IPS-18a (cell line): ENCODE measurements at regions not wholly inside any gene's neighbourhood (a gene's known extent, or its start where the extent isn't known, plus 50 kb on each side); places are given as distances from the start of the nearest gene placed in this dataset.

ENCODE experiments used
- H3K27ac ChIP-seq: one replicate; pipeline ENCODE4 v1.5.1; 2013; ENCODE audit warnings: low read length
- H3K27me3 ChIP-seq: one replicate; pipeline ENCODE4 v1.6.1; 2013; ENCODE audit warnings: mild to moderate bottlenecking, low read length; ENCODE audit not compliant: control insufficient read depth, insufficient read depth
- H3K36me3 ChIP-seq: one replicate; pipeline ENCODE4 v1.6.1; 2013; ENCODE audit warnings: low read depth, low read length; ENCODE audit not compliant: control insufficient read depth
- H3K4me1 ChIP-seq: one replicate; pipeline ENCODE4 v1.6.1; 2013; ENCODE audit warnings: low read depth, low read length; ENCODE audit not compliant: control insufficient read depth
- H3K4me3 ChIP-seq: one replicate; pipeline ENCODE4 v1.5.1; 2013; ENCODE audit warnings: low read length
- H3K9ac ChIP-seq: one replicate; pipeline ENCODE4 v1.6.1; 2013; ENCODE audit warnings: mild to moderate bottlenecking, low read length, moderate library complexity
- H3K9me3 ChIP-seq: one replicate; pipeline ENCODE4 v1.6.1; 2013; ENCODE audit warnings: low read depth, low read length; ENCODE audit not compliant: control insufficient read depth

DNA sequence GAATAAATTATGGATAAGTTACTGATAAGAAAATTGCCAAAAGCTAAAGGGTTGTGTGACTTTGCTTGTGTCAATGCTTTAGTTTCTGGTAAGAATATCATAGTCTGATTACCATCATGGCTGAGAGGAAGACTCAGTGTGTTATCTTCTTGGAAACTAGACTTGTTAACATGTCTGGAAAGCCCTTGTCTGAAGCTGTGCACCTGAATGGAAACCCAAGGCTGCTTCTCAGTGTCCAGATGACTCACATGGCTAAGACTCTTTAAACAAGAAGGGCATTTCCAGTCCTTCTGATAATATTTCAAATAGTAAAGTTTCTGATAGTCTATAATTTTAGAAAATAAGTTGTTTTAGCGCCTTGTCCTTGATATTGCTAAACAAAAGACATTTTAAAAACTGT is 1092.7 kb downstream of the PLA2G4A start:
- Histone ChIP-seq H3K36me3 (no peaks in the 10 kb centered on the region), H3K9me3 (no peaks in the 10 kb centered on the region), H3K27me3 (no peaks in the 10 kb centered on the region), H3K4me1 (no peaks in the 10 kb centered on the region), H3K4me3 (no peak overlapping the region), H3K27ac (no peak overlapping the region), H3K9ac (no peak overlapping the region)

DNA sequence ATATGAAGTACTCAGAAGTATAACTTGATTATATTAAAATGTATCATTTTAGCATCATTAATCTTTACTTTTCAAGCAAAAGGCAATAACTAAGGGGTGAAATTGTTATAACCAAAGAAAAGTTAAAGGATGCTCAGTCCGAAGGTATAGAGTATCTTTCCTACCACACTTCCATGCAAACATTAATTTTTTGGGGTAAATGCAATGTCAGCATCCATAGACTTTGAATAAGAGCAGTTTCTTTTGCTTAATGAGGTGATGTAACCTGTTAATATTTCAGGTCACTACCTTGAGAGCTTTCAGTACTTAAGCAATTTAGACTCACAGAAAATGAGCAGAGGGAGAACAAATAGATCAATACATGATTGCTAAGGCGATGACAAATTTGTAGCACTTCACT is 1093.5 kb downstream of the PLA2G4A start:
- H3K9ac ChIP-seq = no peak overlapping the region
- H3K27ac ChIP-seq = no peak overlapping the region
- H3K4me1 ChIP-seq = no peaks in the 10 kb centered on the region
- H3K36me3 ChIP-seq = no peaks in the 10 kb centered on the region
- no peak overlapping the region for H3K4me3 ChIP-seq
- H3K9me3 ChIP-seq = no peaks in the 10 kb centered on the region
- no peaks in the 10 kb centered on the region for H3K27me3 ChIP-seq

DNA sequence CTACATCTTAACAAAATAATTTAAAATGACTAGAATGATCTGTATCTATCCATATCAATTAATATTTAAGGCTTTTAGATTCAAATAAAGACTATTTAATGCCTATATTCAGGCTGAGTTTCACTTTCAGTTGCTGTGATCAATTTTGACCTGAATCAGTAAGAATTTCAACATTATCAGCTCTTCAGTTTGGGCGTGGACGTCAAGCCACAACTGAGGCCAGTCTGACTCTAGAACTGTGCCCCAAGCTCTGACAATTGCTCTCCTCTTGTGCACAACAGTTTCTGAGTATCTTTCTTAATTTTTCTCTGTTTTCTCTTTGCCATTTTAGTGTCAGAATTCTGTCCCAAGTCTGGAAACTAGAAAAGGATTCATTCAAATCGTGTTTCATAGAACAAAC is 1095.5 kb downstream of the PLA2G4A start:
- H3K4me3 ChIP-seq = no peak overlapping the region

DNA sequence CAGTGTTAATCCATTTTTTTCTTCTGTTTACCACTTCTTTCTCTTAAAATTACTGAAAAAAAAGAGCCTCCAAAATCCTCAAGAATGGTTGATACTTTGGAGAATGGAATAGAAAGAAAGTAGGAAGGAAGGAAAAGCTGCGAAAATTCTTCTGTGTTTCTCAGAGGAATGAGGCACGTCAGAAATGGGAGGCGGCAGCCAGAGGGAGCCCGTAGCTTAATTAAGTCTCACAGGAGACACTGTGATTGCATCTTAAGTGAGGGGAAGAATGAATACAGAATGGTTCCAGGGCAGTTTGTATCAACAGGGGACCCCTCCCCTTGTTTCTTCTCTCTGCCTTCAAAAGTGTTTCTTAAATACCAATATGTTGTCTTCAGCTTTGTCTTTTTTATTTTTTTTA is 1099.5 kb downstream of the PLA2G4A start:
- no peak overlapping the region for H3K4me3 ChIP-seq
- no peaks in the 10 kb centered on the region for H3K27me3 ChIP-seq
- H3K27ac ChIP-seq = no peak overlapping the region
- H3K9me3 ChIP-seq = no peaks in the 10 kb centered on the region
- no peak overlapping the region for H3K9ac ChIP-seq
- H3K4me1 ChIP-seq = peaks cover 11% of the 10 kb centered on the region
- no peaks in the 10 kb centered on the region for H3K36me3 ChIP-seq

More for the DNA sequence above, 1095.5 kb downstream of the PLA2G4A start:
- Histone ChIP-seq H3K27me3 (no peaks in the 10 kb centered on the region), H3K4me1 (peaks cover 9% of the 10 kb centered on the region), H3K9me3 (no peaks in the 10 kb centered on the region), H3K27ac (no peak overlapping the region), H3K9ac (no peak overlapping the region), H3K36me3 (no peaks in the 10 kb centered on the region)

DNA sequence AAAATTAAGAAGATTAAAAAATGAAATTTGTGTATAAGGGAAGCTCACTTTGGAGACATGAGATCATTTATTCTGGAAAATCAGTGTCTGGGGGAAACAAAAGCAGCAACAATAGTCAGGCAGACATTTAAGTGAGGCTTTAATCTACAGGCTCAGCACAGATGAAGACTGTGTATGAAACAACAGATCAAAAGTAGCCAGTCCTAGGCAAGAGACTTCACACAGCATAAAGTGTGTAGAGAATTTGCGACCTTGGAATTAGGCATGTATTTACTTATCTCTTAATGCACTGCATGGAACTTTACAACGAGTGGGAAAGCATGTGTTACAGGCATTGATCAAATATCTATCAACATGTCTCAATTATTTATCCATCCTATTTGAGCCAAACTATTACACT is 1099.9 kb downstream of the PLA2G4A start:
- no peaks in the 10 kb centered on the region for H3K9me3 ChIP-seq
- H3K27ac ChIP-seq = no peak overlapping the region
- no peaks in the 10 kb centered on the region for H3K36me3 ChIP-seq
- no peak overlapping the region for H3K9ac ChIP-seq
- peaks cover 11% of the 10 kb centered on the region for H3K4me1 ChIP-seq
- H3K4me3 ChIP-seq = no peak overlapping the region
- no peaks in the 10 kb centered on the region for H3K27me3 ChIP-seq

DNA sequence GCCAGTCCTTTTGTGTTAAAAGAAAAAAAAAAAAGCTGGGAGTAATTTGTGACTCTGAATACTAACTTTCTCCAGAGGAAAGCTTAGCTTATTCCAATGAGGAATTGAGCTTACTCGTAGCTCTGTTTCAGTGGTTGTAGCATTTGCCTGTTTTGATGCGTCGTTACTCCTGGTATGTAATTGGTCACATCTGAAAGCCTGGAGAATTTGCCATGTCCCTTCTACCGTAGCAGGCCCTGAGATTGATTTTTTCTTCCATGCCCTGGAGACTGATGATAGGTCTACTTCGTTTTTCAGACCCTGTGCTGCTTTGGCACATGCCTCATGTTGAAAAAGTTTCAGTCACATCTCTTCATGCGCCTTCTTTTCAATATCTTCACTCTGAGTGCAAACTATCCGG is 1103.0 kb downstream of the PLA2G4A start:
- Histone ChIP-seq H3K9ac (no peak overlapping the region), H3K4me3 (no peak overlapping the region), H3K4me1 (peaks cover 11% of the 10 kb centered on the region), H3K27ac (no peak overlapping the region), H3K9me3 (no peaks in the 10 kb centered on the region), H3K27me3 (no peaks in the 10 kb centered on the region), H3K36me3 (no peaks in the 10 kb centered on the region)

DNA sequence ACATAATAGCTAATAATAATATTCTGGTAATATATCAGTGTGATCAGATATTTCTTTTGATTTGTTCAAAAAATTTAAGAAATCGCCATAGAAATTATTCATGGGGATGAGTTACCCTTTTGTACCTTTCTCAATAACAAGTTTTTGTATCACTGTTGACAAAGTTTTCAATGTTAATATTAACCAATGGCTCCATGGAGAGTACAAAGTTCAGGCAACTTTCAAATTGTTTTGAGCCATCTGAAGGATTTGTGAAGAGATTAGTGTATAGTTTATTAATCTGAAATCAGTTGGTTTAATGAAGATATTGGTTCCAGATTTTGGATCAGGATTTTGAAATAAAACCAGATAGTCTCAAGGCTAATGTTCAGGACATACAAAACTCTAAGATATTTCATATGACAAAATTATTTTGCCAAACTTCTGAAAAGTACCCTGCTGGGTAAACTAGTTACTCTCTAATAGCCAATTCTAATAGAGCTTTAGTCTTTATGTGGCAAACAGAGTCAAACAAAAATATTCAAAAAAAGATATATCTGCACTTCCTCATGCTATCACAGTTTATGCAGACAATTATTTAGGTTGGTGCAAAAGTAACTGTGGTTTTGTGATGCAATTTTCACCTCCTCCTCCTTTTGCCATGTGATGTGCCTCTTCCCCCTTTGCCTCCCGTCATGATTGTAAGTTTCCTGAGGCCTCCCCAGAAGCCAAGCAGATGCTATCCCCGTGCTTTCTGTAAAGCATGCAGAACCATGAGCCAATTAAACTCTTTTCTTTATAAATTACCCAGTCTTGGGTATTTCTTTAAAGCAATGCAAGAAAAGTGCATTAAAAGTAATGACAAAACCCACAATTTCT is 1105.0 kb downstream of the PLA2G4A start:
- H3K4me1 ChIP-seq = peaks cover 7% of the 10 kb centered on the region
- no peaks in the 10 kb centered on the region for H3K9me3 ChIP-seq
- H3K27me3 ChIP-seq = no peaks in the 10 kb centered on the region
- no peak overlapping the region for H3K9ac ChIP-seq
- no peak overlapping the region for H3K4me3 ChIP-seq
- H3K27ac ChIP-seq = no peak overlapping the region
- H3K36me3 ChIP-seq = no peaks in the 10 kb centered on the region

DNA sequence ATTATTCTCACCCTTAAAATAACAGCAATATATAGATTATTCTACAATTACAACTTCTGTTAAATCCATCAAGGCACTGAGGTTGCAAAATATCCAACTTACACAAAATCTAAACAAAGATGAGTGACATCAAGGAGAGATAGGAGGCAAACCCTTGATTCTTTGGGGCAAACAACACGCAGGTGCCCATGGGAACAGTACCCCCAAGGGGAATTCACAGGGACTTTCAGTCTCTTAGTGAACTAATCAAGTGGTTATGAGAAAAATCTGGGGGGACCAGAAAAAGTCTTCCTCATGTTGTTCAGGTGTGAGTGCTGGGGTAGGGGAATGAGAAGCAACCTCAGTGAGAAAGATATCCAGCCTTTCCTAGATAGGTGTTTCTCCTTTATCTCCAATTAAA is 1107.9 kb downstream of the PLA2G4A start:
- H3K9me3 ChIP-seq = no peaks in the 10 kb centered on the region
- no peaks in the 10 kb centered on the region for H3K36me3 ChIP-seq
- H3K27ac ChIP-seq = no peak overlapping the region
- no peak overlapping the region for H3K4me3 ChIP-seq
- no peak overlapping the region for H3K9ac ChIP-seq
- no peaks in the 10 kb centered on the region for H3K4me1 ChIP-seq
- H3K27me3 ChIP-seq = no peaks in the 10 kb centered on the region

DNA sequence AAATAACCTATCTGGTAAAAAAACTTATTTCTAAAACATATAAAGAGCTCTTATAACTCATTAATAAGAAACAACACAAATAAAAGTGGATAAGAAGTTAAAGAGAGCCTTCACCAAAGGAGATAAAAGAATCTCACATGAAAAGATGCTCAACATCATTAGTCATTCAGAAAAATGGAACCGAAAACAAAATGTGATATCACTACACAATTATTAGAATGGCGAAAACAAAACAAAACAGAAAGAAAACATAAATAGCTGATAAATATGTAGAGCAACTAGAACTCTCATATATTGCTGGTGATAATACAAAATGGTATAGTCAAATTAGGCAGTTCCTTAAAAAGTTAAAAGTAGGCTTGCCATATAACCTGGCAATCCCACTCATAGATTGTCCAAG is 1109.3 kb downstream of the PLA2G4A start:
- no peak overlapping the region for H3K4me3 ChIP-seq
- no peaks in the 10 kb centered on the region for H3K27me3 ChIP-seq
- H3K27ac ChIP-seq = no peak overlapping the region
- peaks cover 2% of the 10 kb centered on the region for H3K4me1 ChIP-seq
- no peaks in the 10 kb centered on the region for H3K36me3 ChIP-seq
- H3K9ac ChIP-seq = no peak overlapping the region
- H3K9me3 ChIP-seq = no peaks in the 10 kb centered on the region

DNA sequence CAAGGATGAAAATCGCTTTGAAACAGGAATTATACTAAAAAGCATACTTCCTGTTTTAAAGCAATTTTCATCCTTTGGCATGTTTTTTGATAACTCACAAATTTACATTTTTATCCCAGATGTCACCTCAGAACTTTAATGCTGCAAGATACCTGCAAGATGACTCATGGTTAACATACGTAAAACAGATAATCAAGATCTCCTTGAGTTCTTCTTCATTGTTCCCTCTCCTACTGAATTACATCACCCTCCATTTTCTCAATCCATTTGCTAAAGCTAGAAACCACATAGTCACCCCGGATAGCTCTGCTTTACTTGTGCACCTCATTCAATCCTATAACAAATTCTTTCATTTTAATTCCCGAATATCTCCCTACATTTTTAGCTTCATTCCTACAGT is 1114.2 kb downstream of the PLA2G4A start:
- peaks cover 5% of the 10 kb centered on the region for H3K4me1 ChIP-seq
- no peaks in the 10 kb centered on the region for H3K27me3 ChIP-seq
- no peak overlapping the region for H3K27ac ChIP-seq
- H3K4me3 ChIP-seq = no peak overlapping the region
- H3K9ac ChIP-seq = no peak overlapping the region
- H3K36me3 ChIP-seq = no peaks in the 10 kb centered on the region
- peaks cover 7% of the 10 kb centered on the region for H3K9me3 ChIP-seq

DNA sequence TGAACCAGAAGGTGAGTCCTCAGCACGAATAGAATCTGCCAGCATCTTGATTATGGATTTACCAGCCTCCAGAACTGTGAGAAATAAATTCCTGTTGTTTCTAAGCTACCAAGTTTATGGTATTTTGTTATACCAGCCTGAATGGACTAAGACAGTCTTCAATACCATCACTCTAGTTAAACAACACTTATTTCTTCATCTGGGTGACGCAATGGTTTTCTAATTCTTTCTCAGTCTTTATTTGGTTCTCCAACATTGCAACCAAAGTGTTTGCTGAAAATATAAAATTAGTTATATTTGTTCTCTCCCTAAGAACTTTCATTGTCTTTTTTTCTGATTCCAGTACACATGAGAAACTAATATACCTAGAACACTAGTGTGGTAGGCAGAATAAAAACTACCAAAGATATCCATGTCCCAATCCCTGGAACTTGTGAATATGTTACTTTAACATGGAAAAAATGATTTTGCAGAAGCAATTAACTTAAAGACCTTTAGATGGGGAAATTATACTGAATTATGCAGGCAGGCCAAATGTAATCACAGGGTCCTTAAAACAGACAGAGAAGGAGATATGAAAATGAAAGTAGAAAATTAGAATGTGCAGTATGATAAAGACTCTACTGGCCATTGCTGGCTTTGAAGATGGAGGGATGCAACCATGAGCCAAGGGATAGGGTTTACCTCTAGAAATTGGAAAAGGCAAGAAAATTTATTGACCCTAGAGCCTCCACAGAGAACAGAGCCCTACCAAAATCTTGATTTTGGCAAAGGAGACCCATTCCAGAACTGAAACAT is 1115.1 kb downstream of the PLA2G4A start:
- Histone ChIP-seq H3K27ac (no peak overlapping the region), H3K4me1 (peaks cover 5% of the 10 kb centered on the region), H3K27me3 (no peaks in the 10 kb centered on the region), H3K9me3 (peaks cover 7% of the 10 kb centered on the region), H3K9ac (no peak overlapping the region), H3K36me3 (no peaks in the 10 kb centered on the region), H3K4me3 (no peak overlapping the region)
